Esophagus squamous epithelium (tissue), 5 donors: ENCODE measurements at regions not wholly inside any gene's neighbourhood (a gene's known extent, or its start where the extent isn't known, plus 50 kb on each side); places are given as distances from the start of the nearest gene placed in this dataset.
A peak's percentile ranks its signal among the peaks of the same experiment; 100 is the strongest.

Experiments used
- DNase-seq: peaks from one replicate; lab custom pipeline; 2025; lab: John Stamatoyannopoulos, UW
- H3K27ac ChIP-seq, 4 donors: fragments of 200-600 bp; sonication (generic); one replicate each; pipeline ENCODE4 v1.5.1; 2016 to 2019; ENCODE audit warnings: mild to moderate bottlenecking in 1 of 4
- H3K27me3 ChIP-seq, 4 donors: fragments of 200-600 bp; sonication (generic); 1 replicate in 3 of 4; 2 replicates in 1 of 4; pipeline versions ENCODE4 v1.5.1 to v1.6.0; 2017 to 2021; ENCODE audit warnings: antibody characterized with exemption in 1 of 4
- H3K36me3 ChIP-seq, 3 donors: fragments of 200-600 bp; sonication (generic); one replicate each; pipeline ENCODE4 v1.5.1; 2016 to 2019
- H3K4me1 ChIP-seq, 3 donors: fragments of 200-600 bp; sonication (generic); one replicate each; pipeline ENCODE4 v1.5.1; 2017 to 2019
- H3K4me3 ChIP-seq, 4 donors: fragments of 200-600 bp; sonication (generic); 1 replicate in 3 of 4; 2 replicates in 1 of 4; pipeline ENCODE4 v1.5.1; 2016 to 2019; ENCODE audit warnings: mild to moderate bottlenecking in 2 of 4, moderate library complexity in 1 of 4
- H3K9me3 ChIP-seq, 3 donors: fragments of 200-600 bp; sonication (generic); one replicate each; pipeline ENCODE4 v1.5.1; 2016 to 2019
- POLR2A ChIP-seq, 4 donors: fragments of 450-650 bp; IDR thresholded peaks; one replicate each; pipeline ENCODE4 v1.6.1; 2017; ENCODE audit warnings: antibody characterized with exemption in 4 of 4, mild to moderate bottlenecking in 4 of 4, moderate library complexity in 3 of 4
- WGBS, 2 donors: methylation state at CpG; one replicate each; pipeline ENCODE4 v1.1.5; 2018; 5-methylcytosine and 5-hydroxymethylcytosine counted together
- intact Hi-C: fragments of 100-400 bp; cut with DNase I; formaldehyde crosslinking; loops from one replicate; pipeline ENCODE4 v1.15.0; 2022
- TF ChIP-seq, protein P1 (sequence below), 6 experiments: fragments of 450-650 bp in 4 of 6; fragments of 200-600 bp in 2 of 6; sonication (generic) in 2 of 6; IDR thresholded peaks; one replicate each; pipeline ENCODE4 v1.5.1; 2016 to 2019; ENCODE audit warnings: antibody characterized with exemption in 6 of 6, mild to moderate bottlenecking in 4 of 6, moderate library complexity in 4 of 6
- donor health status: DM: yes; HTN: yes; CAD: no.

DNA sequence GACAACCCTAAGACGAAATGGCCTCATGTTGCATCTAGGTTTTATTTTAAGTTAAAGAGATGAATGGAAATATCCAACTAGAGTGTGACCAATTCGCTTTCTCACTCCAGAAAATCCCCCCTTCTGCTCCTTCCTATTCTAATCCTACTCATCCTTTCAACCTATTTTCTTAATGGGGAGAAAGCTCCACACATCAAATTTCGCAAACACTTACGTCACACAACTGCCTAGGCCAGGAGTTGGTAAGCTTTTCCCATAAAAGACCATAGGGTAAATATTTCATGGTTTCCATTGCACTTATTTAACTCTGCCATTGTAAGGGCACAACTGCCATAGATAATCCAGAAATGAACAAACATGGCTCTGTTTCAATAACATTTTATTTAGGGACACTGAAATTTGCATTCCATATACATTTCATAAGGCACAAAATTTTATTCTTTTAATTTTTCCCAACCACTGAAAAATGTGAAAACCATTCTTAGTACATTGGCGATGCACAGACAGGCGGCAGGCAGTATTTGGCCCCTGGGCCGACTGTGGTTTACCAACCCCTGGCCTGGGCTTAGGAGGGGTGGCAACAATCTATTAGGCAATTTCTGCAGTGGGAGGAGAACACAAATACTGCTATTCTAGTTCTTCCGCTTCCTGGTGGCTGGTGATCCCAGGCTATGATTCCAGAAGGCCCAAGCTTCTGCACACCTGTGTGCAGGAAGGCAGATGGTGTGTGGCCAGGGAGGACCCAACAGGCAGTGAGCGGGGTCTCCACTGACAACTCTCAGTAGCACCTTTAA lies 67.2 kb upstream of the FOXN3 start:
- Histone ChIP-seq H3K27me3 (no peaks in the 10 kb centered on the region), H3K27ac (no peak overlapping the region), H3K4me3 (no peak overlapping the region), H3K4me1 (peaks cover 4 to 19% (median 16%) of the 10 kb centered on the region in 3 donors), H3K9me3 (no peaks in the 10 kb centered on the region), H3K36me3 (no peaks in the 10 kb centered on the region)
- TF ChIP-seq, protein P1, sequence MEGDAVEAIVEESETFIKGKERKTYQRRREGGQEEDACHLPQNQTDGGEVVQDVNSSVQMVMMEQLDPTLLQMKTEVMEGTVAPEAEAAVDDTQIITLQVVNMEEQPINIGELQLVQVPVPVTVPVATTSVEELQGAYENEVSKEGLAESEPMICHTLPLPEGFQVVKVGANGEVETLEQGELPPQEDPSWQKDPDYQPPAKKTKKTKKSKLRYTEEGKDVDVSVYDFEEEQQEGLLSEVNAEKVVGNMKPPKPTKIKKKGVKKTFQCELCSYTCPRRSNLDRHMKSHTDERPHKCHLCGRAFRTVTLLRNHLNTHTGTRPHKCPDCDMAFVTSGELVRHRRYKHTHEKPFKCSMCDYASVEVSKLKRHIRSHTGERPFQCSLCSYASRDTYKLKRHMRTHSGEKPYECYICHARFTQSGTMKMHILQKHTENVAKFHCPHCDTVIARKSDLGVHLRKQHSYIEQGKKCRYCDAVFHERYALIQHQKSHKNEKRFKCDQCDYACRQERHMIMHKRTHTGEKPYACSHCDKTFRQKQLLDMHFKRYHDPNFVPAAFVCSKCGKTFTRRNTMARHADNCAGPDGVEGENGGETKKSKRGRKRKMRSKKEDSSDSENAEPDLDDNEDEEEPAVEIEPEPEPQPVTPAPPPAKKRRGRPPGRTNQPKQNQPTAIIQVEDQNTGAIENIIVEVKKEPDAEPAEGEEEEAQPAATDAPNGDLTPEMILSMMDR (IDR thresholded peaks at IDR 0.05) = no peak
- 79 to 88% methylated on average over 7 to 8 of the region's 9 CpGs for WGBS, 2 donors
- intact Hi-C loops = no loop called here
- no peak for DNase-seq

DNA sequence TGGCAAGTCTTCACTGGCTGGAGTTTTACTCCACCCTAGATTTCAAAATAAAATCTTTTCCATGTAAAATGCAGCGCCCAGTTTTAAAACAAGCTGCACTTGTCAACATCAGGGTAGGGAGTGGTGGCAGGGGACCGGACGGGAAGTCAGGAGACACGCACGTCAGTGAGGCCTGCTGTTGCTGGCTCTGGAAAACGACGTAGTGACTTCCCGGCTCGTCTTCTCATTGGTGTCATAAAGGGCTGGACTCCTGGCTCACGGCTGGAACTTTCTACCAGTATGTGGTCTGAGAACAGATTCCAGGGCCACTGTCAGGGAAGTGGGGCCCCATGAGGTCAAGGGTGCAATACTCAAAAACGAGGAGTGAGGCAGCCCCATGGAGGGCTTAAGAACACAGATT lies 64.2 kb upstream of the FOXN3 start:
- H3K27me3 ChIP-seq = no peaks in the 10 kb centered on the region
- H3K27ac ChIP-seq = peak overlapping the region in 1 of 4 donors; percentile 58
- no peaks in the 10 kb centered on the region for H3K9me3 ChIP-seq
- no peak overlapping the region for H3K4me3 ChIP-seq
- DNase-seq = no peak
- TF ChIP-seq POLR2A (IDR thresholded peaks at IDR 0.05) = no peak
- TF ChIP-seq, protein P1 (IDR thresholded peaks at IDR 0.05) = no peak
- 71 to 82% methylated on average over 2 to 6 of the region's 11 CpGs for whole genome bisulfite sequencing, 2 donors
- no peaks in the 10 kb centered on the region for H3K36me3 ChIP-seq
- intact Hi-C loops = no loop called here
- H3K4me1 ChIP-seq = peaks cover 4 to 27% (median 16%) of the 10 kb centered on the region in 3 donors

DNA sequence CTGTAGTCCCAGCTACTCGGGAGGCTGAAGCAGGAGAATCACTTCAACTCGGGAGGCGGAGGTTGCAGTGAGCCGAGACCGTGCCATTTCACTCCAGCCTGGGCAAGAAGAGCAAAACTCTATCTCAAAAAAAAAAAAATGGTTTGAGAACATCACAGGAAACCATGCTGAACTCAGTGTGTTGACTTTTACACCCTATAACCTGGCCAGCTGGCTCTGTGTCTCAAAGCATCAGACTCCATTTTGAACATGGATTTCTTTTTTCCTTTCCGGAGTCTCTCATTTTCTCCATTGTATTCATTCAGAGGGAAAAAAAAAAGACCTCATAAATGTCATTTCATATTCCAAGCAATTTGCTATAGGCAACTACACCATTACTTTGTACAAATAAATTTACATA lies 63.2 kb upstream of the FOXN3 start:
- H3K9me3 ChIP-seq = no peaks in the 10 kb centered on the region
- no peaks in the 10 kb centered on the region for H3K36me3 ChIP-seq
- H3K27me3 ChIP-seq = no peaks in the 10 kb centered on the region
- DNase-seq = no peak
- peak overlapping the region in 1 of 4 donors; percentile 65 for H3K27ac ChIP-seq
- 87 to 89% methylated on average over 6 of the region's 6 CpGs for WGBS, 2 donors
- intact Hi-C loops = no loop called here
- H3K4me3 ChIP-seq = no peak overlapping the region
- TF ChIP-seq, protein P1 (IDR thresholded peaks at IDR 0.05) = no peak
- peaks cover 0 to 22% (median 13%) of the 10 kb centered on the region in 3 donors for H3K4me1 ChIP-seq

DNA sequence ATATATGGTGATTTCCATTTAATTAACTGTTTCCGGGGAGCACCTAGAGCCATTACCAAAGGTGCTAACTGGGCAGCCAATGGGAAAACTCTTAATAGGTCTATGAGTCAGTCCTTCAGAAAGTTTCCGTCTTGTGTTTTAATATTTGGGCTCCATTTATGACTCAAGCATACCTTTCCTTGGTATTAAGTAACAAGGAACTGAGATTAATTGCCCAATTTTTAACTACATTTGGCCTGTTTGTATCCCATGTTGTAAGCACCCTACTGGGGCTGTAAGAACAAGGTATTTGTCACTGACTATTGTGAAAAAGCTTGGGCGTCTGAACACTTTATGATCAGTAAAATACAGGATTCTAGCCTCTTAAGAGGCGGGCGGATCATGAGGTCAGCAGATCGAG lies 62.8 kb upstream of the FOXN3 start:
- TF ChIP-seq POLR2A (IDR thresholded peaks at IDR 0.05) = no peak
- TF ChIP-seq, protein P1 (IDR thresholded peaks at IDR 0.05) = no peak
- WGBS, 2 donors = 62 to 64% methylated on average over 6 of the region's 6 CpGs
- H3K27me3 ChIP-seq = no peaks in the 10 kb centered on the region
- intact Hi-C loops = no loop called here
- no peak for DNase-seq
- H3K36me3 ChIP-seq = no peaks in the 10 kb centered on the region
- peak overlapping the region in 1 of 4 donors; percentile 65 for H3K27ac ChIP-seq
- no peak overlapping the region for H3K4me3 ChIP-seq
- peaks cover 0 to 17% (median 11%) of the 10 kb centered on the region in 3 donors for H3K4me1 ChIP-seq
- H3K9me3 ChIP-seq = no peaks in the 10 kb centered on the region

DNA sequence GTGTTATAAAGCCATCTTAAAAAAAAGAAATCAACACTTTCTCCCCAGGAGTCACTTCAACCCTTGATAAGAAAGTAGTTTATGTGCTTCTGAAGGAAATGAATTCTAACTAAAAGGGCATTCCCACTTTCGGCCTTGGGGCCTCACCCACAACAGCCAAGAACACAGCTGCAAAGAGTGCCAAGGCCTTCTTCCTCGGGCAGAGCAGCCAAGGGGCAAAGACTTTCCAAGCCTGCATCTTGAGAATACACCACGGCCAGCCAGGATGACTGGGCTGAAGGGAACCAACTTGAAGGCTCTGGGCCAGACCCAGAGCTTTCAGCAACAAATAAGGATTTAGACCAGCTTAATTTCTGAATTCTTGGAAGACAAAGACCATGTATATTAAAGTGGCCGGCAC lies 60.4 kb upstream of the FOXN3 start:
- intact Hi-C loops = no loop called here

More for the DNA sequence above, 60.4 kb upstream of the FOXN3 start:
- no peak for DNase-seq
- H3K9me3 ChIP-seq = no peaks in the 10 kb centered on the region
- H3K27ac ChIP-seq = no peak overlapping the region
- no peaks in the 10 kb centered on the region for H3K36me3 ChIP-seq
- WGBS, 2 donors = 48 to 52% methylated on average over 4 of the region's 4 CpGs
- no peaks in the 10 kb centered on the region for H3K27me3 ChIP-seq
- TF ChIP-seq, protein P1 (IDR thresholded peaks at IDR 0.05) = no peak
- no peak for TF ChIP-seq POLR2A (IDR thresholded peaks at IDR 0.05)
- H3K4me3 ChIP-seq = no peak overlapping the region
- H3K4me1 ChIP-seq = peaks cover 0 to 12% (median 4%) of the 10 kb centered on the region in 3 donors
